NCI-H2107 (cell line): ENCODE measurements at regions not wholly inside any gene's neighbourhood (a gene's known extent, or its start where the extent isn't known, plus 50 kb on each side); places are given as distances from the start of the nearest gene placed in this dataset.

Source experiments
- DNase-seq: peaks from one replicate; lab custom pipeline; 2025; lab: John Stamatoyannopoulos, UW

GRCh38 chr3:160169139-160169976 is 55.9 kb upstream of the C3orf80 start:
- DNase-seq = no peak

GRCh38 chr3:160170409-160171370 is 54.5 kb upstream of the C3orf80 start:
- DNase-seq = no peak

- no peak for DNase-seq
Observed at GRCh38 chr3:160171813-160172212, 53.4 kb upstream of the C3orf80 start.

GRCh38 chr3:160174621-160175020 is 50.6 kb upstream of the C3orf80 start:
- DNase-seq = no peak
